ENCODE measurements at regions not wholly inside any gene's neighbourhood (a gene's known extent, or its start where the extent isn't known, plus 50 kb on each side); places are given as distances from the start of the nearest gene placed in this dataset.

DNA sequence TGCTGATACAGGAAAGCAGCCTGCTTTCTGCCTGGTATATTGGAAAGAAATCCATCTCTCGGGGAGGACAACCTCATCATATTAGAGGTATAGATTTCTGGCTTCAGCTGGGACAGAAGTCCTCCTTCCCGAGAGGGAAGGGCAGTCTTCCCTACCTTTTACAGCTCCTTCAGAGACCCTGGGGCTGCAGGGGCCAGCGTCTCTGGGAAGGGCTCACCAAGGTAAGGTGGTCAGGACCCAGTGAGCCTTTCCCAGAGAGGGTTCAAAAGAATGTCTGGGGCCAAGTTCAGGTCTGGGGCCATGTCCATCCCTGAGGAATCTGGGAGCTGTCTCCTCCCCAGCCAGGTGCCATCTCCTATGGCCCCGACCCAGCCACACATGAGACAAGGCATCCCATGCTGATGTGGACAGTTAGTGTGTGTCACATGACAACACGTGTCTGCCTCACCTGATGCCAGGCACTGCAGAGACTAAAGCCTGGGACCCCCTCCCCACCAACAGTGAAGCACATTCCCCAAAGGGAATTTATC, 136.4 kb downstream of the URI1 start:
- ATAC-seq: no peak
- H3K4me3 ChIP-seq: no peak overlapping the region
- TF ChIP-seq POLR2AphosphoS5 (IDR thresholded peaks at IDR 0.05) (no peak), CTCF (IDR thresholded peaks at IDR 0.05) (no peak), EP300 (IDR thresholded peaks at IDR 0.05) (no peak), POLR2A (IDR thresholded peaks at IDR 0.05) (no peak)
- 83 to 100% methylated on average over 1 to 2 of the region's 5 CpGs for WGBS, 2 donors (ENCODE audit: low coverage in 1 of 2)
- H3K36me3 ChIP-seq: no peaks in the 10 kb centered on the region
- H3K27me3 ChIP-seq: peaks cover 33% of the 10 kb centered on the region
- no peaks in the 10 kb centered on the region for H3K4me1 ChIP-seq
- peaks cover 0 to 15% (median 0%) of the 10 kb centered on the region in 3 donors for H3K9me3 ChIP-seq
- H3K27ac ChIP-seq: no peak overlapping the region

DNA sequence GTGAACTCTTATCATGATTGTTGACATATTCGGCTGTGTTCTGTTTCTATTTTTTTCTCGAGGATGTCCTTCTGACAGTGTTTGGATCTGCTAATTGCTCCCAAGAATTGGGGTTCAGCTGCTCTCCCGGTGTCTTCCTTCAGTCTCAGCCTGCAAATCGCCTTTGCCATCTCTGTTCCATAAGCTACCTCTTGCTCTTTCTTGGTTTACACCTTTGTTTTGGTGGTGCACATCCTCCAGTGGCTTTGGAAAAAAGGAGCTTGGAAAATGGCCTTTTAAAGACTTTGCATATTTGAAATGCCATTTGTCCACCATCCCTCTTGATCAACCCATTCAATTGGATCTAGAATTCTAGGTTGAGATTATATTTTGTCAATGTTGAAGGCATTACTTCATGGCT, 137.2 kb downstream of the URI1 start:
- TF ChIP-seq EP300 (IDR thresholded peaks at IDR 0.05): no peak
- TF ChIP-seq POLR2AphosphoS5 (IDR thresholded peaks at IDR 0.05): no peak
- no peak for TF ChIP-seq POLR2A (IDR thresholded peaks at IDR 0.05)
- TF ChIP-seq CTCF (IDR thresholded peaks at IDR 0.05): no peak
- Histone ChIP-seq H3K27ac (no peak overlapping the region), H3K36me3 (no peaks in the 10 kb centered on the region), H3K4me1 (no peaks in the 10 kb centered on the region), H3K27me3 (peaks cover 33% of the 10 kb centered on the region), H3K9me3 (peaks cover 0 to 15% (median 0%) of the 10 kb centered on the region in 3 donors), H3K4me3 (no peak overlapping the region)
- ATAC-seq: no peak
- WGBS, 2 donors (ENCODE audit: low coverage in 1 of 2): 75 to 100% methylated on average over 3 to 4 of the region's 4 CpGs

- Histone ChIP-seq H3K27me3 (peaks cover 32% of the 10 kb centered on the region), H3K27ac (no peak overlapping the region), H3K4me3 (no peak overlapping the region), H3K36me3 (no peaks in the 10 kb centered on the region), H3K4me1 (no peaks in the 10 kb centered on the region), H3K9me3 (peaks cover 0 to 15% (median 0%) of the 10 kb centered on the region in 3 donors)
- 57% methylated on average over 5 of the region's 6 CpGs; no CpG with 5 or more reads in 1 of the 2 donors for WGBS, 2 donors (ENCODE audit: low coverage in 1 of 2)
- TF ChIP-seq EP300 (IDR thresholded peaks at IDR 0.05): no peak
- no peak for TF ChIP-seq POLR2AphosphoS5 (IDR thresholded peaks at IDR 0.05)
- no peak for TF ChIP-seq CTCF (IDR thresholded peaks at IDR 0.05)
- no peak for TF ChIP-seq POLR2A (IDR thresholded peaks at IDR 0.05)
- no peak for ATAC-seq
These were observed 140.1 kb downstream of the URI1 start for GRCh38 chr19:30082168-30082567.

DNA sequence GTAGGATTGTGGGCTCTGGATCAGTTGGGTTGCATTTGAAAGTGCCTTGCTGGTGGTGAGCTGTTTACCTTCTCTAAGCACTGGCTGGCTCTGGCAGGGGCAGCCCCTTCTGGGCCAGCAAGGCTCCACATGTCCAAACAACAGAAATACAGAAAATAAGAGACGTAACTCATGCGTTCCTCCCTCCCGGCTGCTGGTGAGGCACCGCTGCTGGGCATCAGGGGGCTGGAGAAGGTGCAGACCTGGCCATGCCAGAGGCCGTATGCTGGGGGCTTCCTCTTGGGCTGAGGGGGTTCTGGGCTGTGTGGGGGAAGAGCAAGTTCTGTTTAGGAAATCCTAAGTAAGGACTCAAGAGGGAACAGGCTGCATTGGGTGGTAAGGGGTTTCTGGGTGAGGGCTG, 140.6 kb downstream of the URI1 start:
- H3K4me3 ChIP-seq: no peak overlapping the region
- no peak for ATAC-seq
- H3K27me3 ChIP-seq: peaks cover 28% of the 10 kb centered on the region
- no peaks in the 10 kb centered on the region for H3K4me1 ChIP-seq
- 60 to 80% methylated on average over 2 of the region's 5 CpGs for WGBS, 2 donors (ENCODE audit: low coverage in 1 of 2)
- H3K27ac ChIP-seq: no peak overlapping the region
- H3K9me3 ChIP-seq: peaks cover 0 to 15% (median 0%) of the 10 kb centered on the region in 3 donors
- H3K36me3 ChIP-seq: no peaks in the 10 kb centered on the region
- no peak for TF ChIP-seq POLR2AphosphoS5 (IDR thresholded peaks at IDR 0.05)
- no peak for TF ChIP-seq POLR2A (IDR thresholded peaks at IDR 0.05)
- no peak for TF ChIP-seq EP300 (IDR thresholded peaks at IDR 0.05)
- TF ChIP-seq CTCF (IDR thresholded peaks at IDR 0.05): no peak

DNA sequence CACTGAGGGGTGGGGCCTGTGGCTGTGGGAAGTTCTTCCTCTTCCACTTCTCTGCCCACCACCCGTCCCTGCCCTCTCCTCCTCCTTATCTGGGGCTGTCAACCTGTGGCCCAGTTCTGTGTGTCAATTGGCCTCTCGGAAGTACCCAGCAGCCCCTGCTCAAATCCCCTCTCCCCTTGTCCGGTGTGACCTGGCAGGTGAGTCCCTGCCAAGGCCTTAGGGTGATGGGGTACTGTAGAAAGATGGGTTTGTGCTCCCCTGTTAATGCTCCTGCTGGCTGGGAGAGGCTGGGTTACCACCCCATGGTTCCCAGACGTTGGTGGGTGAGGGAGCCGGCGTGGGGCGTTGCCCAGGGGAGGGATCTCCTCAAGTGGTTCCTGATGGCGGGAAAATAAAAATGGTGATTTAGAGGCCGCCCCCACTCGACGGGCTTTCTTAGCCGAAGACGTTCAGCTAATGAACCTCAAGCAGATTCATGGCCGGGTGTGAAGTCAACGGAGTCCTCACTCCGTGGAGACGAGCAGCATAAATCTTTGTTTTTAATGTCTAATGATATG, 141.2 kb downstream of the URI1 start:
- Histone ChIP-seq H3K27ac (no peak overlapping the region), H3K4me1 (no peaks in the 10 kb centered on the region), H3K36me3 (no peaks in the 10 kb centered on the region), H3K27me3 (peaks cover 22% of the 10 kb centered on the region), H3K9me3 (peaks cover 0 to 15% (median 0%) of the 10 kb centered on the region in 3 donors), H3K4me3 (no peak overlapping the region)
- TF ChIP-seq POLR2A (IDR thresholded peaks at IDR 0.05): no peak
- no peak for TF ChIP-seq EP300 (IDR thresholded peaks at IDR 0.05)
- no peak for TF ChIP-seq POLR2AphosphoS5 (IDR thresholded peaks at IDR 0.05)
- no peak for TF ChIP-seq CTCF (IDR thresholded peaks at IDR 0.05)
- ATAC-seq: no peak
- WGBS, 2 donors (ENCODE audit: low coverage in 1 of 2): 86 to 92% methylated on average over 3 to 7 of the region's 17 CpGs

Measured in gastroesophageal sphincter (tissue), 4 donors.